Brain microvascular endothelial cell (primary cell): ENCODE measurements at regions not wholly inside any gene's neighbourhood (a gene's known extent, or its start where the extent isn't known, plus 50 kb on each side); places are given as distances from the start of the nearest gene placed in this dataset.

Source experiments
- DNase-seq: peaks from one replicate; pipeline ENCODE4 v3.0.0-alpha.2; 2020
- H3K27ac ChIP-seq: fragments of 250-450 bp; sonication (Bioruptor Pico); 2 replicates; pipeline ENCODE4 v1.5.1; 2020; ENCODE audit warnings: mild to moderate bottlenecking, moderate library complexity
- H3K27me3 ChIP-seq: fragments of 250-450 bp; sonication (Bioruptor Pico); replicated peaks from 2 replicates; pipeline ENCODE4 v1.5.1; 2020; ENCODE audit warnings: mild to moderate bottlenecking
- H3K36me3 ChIP-seq: fragments of 250-450 bp; sonication (Bioruptor Pico); replicated peaks from 2 replicates; pipeline ENCODE4 v1.5.1; 2020; ENCODE audit warnings: mild to moderate bottlenecking
- H3K4me3 ChIP-seq: 2 replicates; pipeline ENCODE4 v1.5.1; 2011; ENCODE audit warnings: low read depth, mild to moderate bottlenecking, control low read depth, low read length, moderate library complexity
- in situ Hi-C: cut with HindIII; loops from 2 replicates; pipeline ENCODE4 v1.10.0; 2017; ENCODE audit warnings: low sequenced_read_pairs, low pct_ligation_motif_present
- TF ChIP-seq, protein P1 (sequence below): IDR thresholded peaks from 2 replicates; pipeline ENCODE4 v1.5.1; 2011; ENCODE audit warnings: low read depth, mild to moderate bottlenecking, moderate library complexity, low read length, control low read depth, inconsistent platforms; ENCODE audit errors: missing control alignments

DNA sequence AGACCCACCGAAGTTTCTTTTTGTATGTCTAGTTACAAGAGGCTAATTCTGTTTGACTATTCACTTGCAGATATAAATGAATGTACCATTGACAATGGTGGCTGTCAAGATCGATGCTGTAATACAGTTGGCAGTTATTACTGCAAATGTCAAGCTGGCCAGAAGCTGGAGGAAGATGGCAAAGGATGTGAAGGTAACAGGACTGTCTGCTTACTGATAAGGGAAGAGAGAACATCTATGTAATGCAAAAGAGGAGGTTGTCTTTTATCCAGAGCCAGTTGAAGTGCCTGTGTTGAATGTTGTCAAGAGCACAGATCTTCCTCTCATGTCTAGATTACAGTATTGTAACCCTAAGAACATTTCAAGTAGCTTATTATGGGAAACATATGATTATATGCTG is 549.5 kb upstream of the GOLIM4 start:
- no peaks in the 10 kb centered on the region for H3K27me3 ChIP-seq
- TF ChIP-seq, protein P1, sequence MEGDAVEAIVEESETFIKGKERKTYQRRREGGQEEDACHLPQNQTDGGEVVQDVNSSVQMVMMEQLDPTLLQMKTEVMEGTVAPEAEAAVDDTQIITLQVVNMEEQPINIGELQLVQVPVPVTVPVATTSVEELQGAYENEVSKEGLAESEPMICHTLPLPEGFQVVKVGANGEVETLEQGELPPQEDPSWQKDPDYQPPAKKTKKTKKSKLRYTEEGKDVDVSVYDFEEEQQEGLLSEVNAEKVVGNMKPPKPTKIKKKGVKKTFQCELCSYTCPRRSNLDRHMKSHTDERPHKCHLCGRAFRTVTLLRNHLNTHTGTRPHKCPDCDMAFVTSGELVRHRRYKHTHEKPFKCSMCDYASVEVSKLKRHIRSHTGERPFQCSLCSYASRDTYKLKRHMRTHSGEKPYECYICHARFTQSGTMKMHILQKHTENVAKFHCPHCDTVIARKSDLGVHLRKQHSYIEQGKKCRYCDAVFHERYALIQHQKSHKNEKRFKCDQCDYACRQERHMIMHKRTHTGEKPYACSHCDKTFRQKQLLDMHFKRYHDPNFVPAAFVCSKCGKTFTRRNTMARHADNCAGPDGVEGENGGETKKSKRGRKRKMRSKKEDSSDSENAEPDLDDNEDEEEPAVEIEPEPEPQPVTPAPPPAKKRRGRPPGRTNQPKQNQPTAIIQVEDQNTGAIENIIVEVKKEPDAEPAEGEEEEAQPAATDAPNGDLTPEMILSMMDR, result no peak
- H3K36me3 ChIP-seq, result no peaks in the 10 kb centered on the region
- no peak overlapping the region for H3K27ac ChIP-seq
- in situ Hi-C loops, result no loop called here
- DNase-seq, result no peak
- H3K4me3 ChIP-seq, result no peak overlapping the region

DNA sequence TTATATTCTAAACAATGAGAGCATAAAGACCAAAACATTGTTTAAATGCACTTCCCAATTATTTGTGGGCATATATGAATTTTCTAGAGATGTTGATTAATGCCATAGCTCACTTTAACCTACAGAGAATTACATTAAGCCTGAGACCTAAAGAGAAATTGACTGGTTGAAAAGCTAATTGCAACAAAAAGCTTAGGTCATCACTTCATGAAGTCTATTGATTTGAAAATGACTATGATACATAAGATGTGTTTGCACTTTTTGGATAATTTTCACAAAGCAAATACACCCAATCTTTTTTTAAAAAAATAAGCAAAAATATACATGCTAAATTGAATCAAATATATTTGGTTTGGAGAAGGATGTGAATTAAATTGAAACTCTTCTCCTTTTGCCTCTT is 532.8 kb upstream of the GOLIM4 start:
- H3K4me3 ChIP-seq, result no peak overlapping the region
- in situ Hi-C loops, result no loop called here
- DNase-seq, result no peak
- TF ChIP-seq, protein P1, result no peak
- H3K36me3 ChIP-seq, result no peaks in the 10 kb centered on the region
- no peaks in the 10 kb centered on the region for H3K27me3 ChIP-seq
- H3K27ac ChIP-seq, result no peak overlapping the region

DNA sequence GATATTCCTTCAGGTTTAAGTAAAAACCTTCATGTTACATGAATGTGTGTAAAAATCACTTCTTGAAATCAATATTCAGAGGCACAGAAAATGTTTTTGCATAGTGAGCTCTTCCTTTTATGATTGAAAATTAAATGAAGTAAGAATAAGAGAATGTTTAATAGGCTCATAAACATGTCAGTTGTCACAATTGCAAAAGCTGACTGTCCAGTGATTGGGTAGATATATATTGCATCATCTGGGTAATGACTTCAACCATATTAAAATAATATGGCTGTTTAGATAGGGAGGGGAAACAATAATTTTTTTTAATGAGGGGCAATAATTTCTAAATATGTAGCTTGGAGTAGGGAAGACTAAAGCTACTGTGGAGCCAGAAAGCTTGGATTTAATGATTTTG is 529.8 kb upstream of the GOLIM4 start:
- in situ Hi-C loops, result no loop called here
- Histone ChIP-seq H3K36me3 (no peaks in the 10 kb centered on the region), H3K27ac (no peak overlapping the region), H3K4me3 (no peak overlapping the region), H3K27me3 (no peaks in the 10 kb centered on the region)
- no peak for DNase-seq
- TF ChIP-seq, protein P1, result no peak

DNA sequence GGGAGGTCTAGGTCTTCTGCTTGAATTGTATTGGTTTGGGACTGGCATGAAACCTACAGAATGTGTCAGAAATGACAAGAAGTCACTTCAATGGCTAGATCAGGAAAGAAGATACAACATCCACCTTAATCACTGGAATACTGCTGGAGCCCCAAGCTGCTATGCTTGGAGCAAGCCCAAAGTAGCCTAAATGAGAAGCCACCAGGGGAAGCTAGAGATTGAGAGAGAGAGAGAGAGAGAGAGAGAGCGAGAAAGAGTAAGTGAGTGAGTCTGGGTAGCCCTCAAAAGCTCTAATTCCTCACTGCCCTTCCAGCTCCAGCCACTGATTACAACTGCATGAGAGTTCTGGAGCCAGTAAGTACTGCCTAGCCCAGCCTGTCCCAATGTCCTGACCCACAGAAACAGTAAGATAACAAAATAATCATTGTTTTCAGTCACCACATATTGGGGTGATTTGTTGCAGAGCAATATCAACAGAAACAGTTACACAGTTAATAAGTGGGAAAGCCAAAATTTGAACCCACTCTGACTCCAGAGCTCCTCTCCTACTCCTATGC is 529.2 kb upstream of the GOLIM4 start:
- TF ChIP-seq, protein P1, result no peak
- in situ Hi-C loops, result no loop called here
- Histone ChIP-seq H3K36me3 (no peaks in the 10 kb centered on the region), H3K4me3 (no peak overlapping the region), H3K27ac (no peak overlapping the region), H3K27me3 (no peaks in the 10 kb centered on the region)
- DNase-seq, result no peak

DNA sequence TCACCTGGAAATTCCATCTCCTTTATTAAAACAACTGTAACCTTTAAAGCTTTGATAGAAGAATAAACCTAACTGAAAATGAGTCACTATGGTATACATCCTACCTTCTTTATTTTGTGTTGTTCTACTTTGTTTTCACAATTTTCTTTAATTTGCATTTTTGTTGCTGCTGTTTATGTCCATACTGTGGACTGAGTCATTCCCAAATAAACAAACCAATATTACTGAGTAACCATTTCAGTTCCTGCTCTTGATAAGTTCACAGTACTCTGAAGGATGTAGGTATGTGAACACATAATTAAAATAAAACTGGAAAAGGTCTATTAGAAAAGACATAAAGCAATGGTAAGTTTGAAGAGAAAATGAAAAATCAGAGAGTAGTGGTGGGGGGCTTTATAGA is 528.5 kb upstream of the GOLIM4 start:
- DNase-seq, result no peak
- in situ Hi-C loops, result no loop called here
- no peaks in the 10 kb centered on the region for H3K27me3 ChIP-seq
- H3K36me3 ChIP-seq, result no peaks in the 10 kb centered on the region
- no peak overlapping the region for H3K4me3 ChIP-seq
- TF ChIP-seq, protein P1, result no peak
- H3K27ac ChIP-seq, result no peak overlapping the region

DNA sequence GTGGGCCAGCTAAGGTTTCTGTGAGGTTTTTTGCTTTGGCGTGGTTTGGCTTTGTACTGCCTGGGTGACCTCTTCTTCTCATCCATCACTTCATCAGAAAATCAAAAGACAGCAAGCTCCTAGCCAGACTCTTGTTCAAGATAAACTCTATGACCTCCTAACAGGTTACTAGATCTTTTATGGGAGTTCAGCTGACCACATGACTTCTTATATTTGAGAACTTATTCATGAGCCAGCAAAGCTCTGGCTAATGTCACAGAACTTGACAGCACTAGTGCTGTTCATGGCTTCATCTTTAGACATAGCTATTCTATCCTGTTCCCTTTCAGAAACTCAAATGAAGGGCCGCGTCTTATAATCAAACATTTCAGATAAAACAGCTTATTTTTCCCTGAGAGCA is 527.1 kb upstream of the GOLIM4 start:
- TF ChIP-seq, protein P1, result no peak
- no peaks in the 10 kb centered on the region for H3K27me3 ChIP-seq
- DNase-seq, result no peak
- H3K36me3 ChIP-seq, result no peaks in the 10 kb centered on the region
- no peak overlapping the region for H3K4me3 ChIP-seq
- in situ Hi-C loops, result no loop called here
- no peak overlapping the region for H3K27ac ChIP-seq
